ENCODE measurements at regions not wholly inside any gene's neighbourhood (a gene's known extent, or its start where the extent isn't known, plus 50 kb on each side); places are given as distances from the start of the nearest gene placed in this dataset.
"Not testable (repeated sequence)": the region's sequence is repeated elsewhere in the genome, so short reads cannot be mapped to it uniquely, and the experiment has no call there.

GRCh38 chr5:77867194-77867691 lies 91.1 kb upstream of the TBCA start:
- DNase-seq = no peak

- DNase-seq = no peak
These were observed 90.1 kb upstream of the TBCA start for GRCh38 chr5:77866198-77866597.

DNA sequence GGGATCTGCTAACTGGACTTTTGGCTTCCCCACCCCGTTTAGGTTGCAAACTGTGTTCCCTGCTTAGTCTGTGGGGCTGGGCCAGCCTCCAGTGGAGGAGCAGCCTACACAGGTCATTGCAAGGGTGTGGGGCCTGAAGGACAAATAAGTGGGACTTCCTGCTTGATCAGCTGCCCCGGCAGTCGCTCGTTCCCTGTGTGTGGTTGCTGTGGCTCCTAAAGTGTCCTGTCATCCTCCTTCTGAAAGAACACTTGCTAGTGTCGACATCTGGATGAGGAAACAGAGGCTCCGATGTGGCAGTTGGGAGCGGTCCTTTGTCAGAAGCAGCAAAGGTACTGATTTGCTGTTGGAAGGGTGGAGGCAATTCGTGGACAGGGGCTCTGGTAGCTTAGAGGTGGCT lies 88.9 kb upstream of the TBCA start:
- DNase-seq = no peak

GRCh38 chr5:77863181-77863580 lies 87.0 kb upstream of the TBCA start:
- no peak for DNase-seq

GRCh38 chr5:77861576-77861975 lies 85.4 kb upstream of the TBCA start:
- no peak for DNase-seq

DNA sequence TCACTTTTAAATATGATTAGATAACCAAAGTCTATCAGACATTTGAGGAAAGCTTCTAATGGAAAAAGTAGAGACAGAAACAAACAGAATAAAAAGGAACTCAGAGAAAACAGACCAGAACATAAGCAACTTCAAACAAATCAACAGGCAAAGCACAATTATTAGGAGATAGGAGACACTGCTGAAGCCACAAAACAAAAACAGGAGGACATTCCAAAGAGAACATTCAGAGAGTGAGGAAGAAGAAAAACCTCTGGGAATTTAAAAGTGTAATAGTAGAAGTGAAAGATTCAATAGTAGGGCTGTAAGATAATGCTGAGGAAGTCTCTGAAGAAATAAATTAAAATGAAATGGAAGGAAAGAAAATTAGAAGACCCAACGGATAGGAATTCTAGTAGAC lies 83.2 kb upstream of the TBCA start:
- peak; percentile 38 for DNase-seq

GRCh38 chr5:77858678-77859077 lies 82.5 kb upstream of the TBCA start:
- DNase-seq = not testable (repeated sequence)

- no peak for DNase-seq
These were observed 79.2 kb upstream of the TBCA start for GRCh38 chr5:77855369-77855768.

GRCh38 chr5:77853353-77853907 lies 77.3 kb upstream of the TBCA start:
- DNase-seq = no peak

GRCh38 chr5:77852514-77853352 lies 76.6 kb upstream of the TBCA start:
- peak; percentile 65 for DNase-seq

- no peak for DNase-seq
These were observed 76.0 kb upstream of the TBCA start for GRCh38 chr5:77852068-77852513.

- DNase-seq = no peak
These were observed 75.3 kb upstream of the TBCA start for GRCh38 chr5:77851176-77852067.

DNA sequence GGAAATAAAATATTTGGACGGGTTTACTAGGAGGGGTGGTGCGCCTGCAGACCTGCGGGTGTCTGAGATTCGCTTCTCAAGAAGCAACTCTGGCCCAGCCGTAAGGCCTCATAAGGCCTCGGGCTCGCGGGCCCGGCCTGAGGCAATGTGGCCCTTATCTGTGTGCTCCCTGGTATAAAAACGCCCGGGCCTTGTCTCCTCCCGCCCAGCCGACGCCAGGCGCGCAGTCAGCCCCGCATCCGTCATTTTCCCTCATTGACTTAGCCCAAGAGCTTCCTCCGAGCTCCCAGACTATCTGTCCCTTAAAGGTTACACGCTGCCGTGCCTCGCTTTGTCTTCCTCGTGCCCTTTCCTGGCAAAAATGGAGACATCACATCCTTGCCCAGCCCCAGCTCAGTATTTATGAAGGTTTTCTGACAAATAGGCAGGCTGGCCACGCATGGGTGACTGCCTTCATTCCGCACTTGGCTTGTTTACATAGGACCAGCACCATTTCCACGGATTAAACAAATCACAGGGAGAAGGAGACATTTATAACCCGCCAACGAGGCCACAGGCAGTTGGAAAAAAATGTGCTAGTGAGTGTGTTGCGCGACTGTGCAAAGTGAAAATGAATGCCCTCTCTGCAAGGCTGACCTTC lies 74.5 kb upstream of the TBCA start:
- DNase-seq = no peak

DNA sequence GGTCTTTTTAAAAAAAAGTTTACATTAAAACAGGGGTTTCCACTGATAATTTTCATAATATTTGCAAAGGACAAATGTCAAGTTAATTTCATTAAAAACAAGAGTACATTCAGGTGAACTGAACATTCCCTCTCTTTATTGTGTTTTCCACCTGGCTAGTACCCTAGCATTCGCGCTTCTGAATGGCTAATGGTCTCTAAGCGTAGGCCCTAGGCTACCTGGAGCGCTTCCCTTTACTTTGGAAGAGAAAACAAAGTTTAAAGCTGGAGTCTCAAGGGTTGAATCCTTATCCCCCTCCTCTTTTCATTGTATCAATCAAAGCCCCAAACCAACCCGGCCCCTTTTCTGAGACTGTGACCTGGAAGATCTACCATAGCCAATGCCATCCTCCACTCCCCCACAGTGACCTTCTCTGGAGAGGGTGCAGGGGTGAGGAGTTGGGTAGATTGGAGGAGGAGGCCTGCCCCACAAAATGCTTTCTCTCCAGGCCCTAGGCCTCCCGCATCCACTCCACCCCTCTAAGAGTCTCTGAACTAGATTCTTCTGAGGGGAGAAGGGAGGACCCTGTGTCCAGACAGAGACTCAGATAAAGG lies 73.3 kb upstream of the TBCA start:
- no peak for DNase-seq

GRCh38 chr5:77847814-77848290 lies 71.7 kb upstream of the TBCA start:
- DNase-seq = no peak

GRCh38 chr5:77847129-77847460 lies 71.0 kb upstream of the TBCA start:
- no peak for DNase-seq

GRCh38 chr5:77846422-77847128 lies 70.4 kb upstream of the TBCA start:
- DNase-seq = no peak

DNA sequence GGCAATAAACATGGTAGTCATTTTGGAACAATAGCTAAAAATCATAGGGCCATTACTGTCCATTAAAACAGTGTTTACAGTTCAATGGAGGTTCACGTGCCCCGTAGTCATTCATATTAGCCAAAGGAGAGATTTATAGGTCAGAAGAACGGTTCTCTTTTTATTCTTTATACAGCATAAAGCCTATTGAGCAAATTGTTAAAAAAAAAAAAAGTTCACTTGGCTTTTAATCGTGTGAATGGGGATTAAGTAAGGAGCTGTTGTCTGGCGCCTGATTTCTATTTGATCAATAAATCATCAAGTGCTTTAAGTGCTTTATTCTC lies 69.1 kb upstream of the TBCA start:
- no peak for DNase-seq

DNA sequence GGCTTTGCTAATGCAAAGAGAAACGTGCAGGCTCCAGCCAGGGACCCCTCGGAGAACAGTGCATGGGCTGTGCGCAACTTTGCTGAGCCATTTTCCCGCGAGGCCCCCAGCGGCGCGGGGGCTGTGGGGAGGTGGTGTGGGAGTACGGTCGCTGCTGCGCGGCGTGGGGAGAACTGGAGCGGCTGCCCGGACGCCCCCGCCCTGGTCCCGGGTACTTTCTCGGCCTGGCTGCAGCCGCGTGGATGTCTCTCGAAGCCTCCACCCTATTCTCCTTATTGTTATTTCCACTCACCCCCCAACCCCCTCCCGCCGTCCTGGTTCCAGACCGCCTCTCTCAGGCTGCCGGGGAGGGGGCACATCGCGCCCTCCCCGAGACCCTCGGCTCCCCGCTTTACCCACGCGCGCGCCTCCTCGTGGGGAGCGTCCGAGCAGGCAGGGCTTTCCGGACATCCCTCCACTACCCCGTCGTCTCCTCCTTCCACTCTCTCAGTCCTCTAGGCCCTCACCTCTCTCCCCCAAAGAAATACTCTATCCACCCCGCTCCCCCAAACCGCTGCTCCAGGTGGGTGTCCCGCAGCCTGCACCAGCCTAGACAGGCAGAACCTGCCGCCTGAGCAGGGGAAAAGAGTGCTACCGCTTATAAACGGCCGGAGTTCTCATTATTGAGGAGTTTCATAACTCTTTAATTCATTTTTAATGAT lies 68.6 kb upstream of the TBCA start:
- no peak for DNase-seq

DNA sequence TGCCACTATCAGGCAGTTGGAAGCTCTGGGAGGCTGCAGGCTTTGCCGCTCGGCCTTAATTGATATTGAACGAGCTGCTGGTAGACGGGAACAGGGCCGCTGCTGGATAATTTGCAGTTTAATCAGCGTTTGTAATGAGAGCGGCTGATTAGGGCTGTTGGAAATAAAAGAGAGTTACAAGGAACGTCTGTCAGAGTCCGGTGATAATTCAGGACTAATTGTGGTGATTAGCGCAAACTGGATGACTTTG lies 68.2 kb upstream of the TBCA start:
- DNase-seq = no peak

DNA sequence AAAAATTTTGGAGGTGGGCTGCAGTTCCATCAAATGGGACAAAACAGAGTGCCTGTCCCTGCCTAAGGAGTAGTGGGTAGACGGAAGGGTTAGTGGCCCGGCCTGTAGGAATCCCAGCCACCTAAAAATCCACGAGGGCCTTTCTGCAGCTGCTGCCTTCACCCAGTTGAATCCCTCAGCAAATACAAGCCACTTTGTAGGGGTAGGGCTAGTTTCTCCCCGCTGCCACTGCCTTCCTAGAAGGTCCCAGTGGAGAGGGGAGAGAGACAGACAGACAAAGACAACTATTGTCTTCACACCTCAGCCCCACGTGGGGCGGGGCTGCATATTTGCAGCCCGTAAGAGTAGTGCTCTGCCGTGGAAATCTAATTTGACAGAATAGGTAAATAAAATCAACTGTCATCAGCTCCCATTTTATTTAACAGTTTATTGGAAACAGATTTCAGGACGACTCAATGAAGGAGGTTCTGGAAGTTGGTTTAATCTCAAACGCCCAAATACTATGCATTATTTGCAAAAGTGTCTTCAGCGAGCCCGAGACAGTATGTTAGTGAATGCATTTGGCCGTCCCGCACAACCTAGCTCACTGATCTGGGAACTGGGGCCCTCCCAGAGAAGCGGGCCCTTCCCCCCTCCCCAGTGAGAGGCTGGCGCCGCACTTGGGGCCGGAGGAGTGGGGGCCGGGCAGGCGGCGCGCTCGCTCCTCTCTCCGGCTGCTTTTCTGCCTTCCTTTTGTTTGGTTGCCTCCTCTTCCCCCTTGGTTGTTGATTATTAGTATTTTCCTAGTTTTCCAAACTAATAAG lies 67.6 kb upstream of the TBCA start:
- no peak for DNase-seq

Measured in kidney glomerular epithelial cell (primary cell).